GM19099 (cell line): ENCODE measurements at regions not wholly inside any gene's neighbourhood (a gene's known extent, or its start where the extent isn't known, plus 50 kb on each side); places are given as distances from the start of the nearest gene placed in this dataset.

Experiments
- POLR2A ChIP-seq: IDR thresholded peaks from 3 replicates; pipeline ENCODE4 v1.6.1; 2011; ENCODE audit warnings: low read depth; ENCODE audit not compliant: insufficient read length; ENCODE audit errors: extremely low read depth

- no peak for TF ChIP-seq POLR2A
Observed at GRCh38 chr4:13988353-13989305, 361.1 kb upstream of the BOD1L1 start.

- TF ChIP-seq POLR2A: no peak
Observed at GRCh38 chr4:13989501-13989900, 362.0 kb upstream of the BOD1L1 start.

GRCh38 chr4:13990596-13991589, 363.4 kb upstream of the BOD1L1 start:
- TF ChIP-seq POLR2A: no peak

- no peak for TF ChIP-seq POLR2A
Observed at GRCh38 chr4:13992041-13992440, 364.5 kb upstream of the BOD1L1 start.

GRCh38 chr4:13992975-13993520, 365.5 kb upstream of the BOD1L1 start:
- TF ChIP-seq POLR2A: no peak

DNA sequence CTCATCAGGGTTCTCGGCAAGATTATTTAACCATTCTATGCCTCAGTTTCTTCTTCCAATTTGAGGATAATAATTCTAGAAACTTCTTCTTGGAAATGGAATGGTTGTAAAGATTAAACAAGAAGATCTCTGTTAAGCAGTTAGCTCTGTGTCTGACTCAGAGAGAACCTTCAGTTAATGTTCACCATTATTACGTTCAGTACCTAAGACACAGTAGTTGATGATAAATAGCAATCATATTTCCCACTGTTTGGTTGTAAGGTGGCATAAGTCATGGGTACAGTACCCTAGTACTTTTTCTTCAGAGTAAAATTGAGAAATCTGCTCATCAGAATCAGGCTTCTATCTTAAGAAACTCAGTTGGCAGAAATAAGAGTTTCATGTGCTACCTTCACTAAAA, 366.5 kb upstream of the BOD1L1 start:
- TF ChIP-seq POLR2A: no peak

DNA sequence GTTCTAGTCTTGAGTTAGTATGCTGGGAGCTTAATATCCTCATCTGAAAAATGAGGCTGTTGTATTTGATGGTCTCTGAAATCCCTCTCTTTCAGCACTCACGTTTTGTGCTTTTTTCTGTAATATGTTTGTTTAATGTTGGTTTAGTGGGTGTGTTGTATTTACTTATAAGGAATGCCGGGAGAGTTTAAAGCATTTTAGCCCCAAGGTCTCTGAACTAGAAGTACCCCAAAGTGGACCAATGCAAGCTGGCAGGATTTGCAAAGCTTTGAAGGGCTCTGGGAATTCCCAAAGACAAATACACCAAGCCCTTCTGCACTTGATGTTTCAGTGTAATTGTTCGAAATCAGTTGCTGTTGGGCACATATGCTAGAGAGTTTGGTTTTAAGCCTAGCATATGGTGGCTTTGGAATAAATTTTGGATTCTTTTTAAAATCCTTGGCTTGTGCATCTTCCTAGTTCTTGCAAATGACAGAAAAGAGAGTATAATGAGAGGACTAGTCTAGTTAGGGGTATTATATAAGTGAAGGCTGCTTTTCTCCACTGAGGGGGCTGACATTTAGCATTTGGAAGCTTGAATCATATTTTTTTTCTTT, 371.4 kb upstream of the BOD1L1 start:
- TF ChIP-seq POLR2A: no peak

GRCh38 chr4:14000091-14000814, 372.7 kb upstream of the BOD1L1 start:
- no peak for TF ChIP-seq POLR2A

DNA sequence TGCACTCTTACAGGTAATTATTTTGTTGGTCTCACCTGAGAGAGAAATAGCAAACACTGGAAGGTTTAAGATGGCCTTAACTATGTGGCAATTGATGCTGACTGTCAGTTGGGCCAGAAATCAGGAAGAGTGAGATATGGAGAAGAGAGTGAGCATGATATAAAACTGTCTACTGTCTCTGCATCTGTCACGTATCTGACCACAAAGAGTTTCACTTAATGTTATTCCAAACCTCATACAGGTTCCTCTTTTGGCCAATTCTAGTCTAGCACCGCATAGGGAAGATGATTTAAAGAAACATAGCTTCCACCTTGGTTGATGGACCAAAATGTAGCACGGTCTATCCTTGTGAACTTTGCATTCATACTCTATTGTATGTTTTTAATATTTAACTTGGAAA, 381.0 kb upstream of the BOD1L1 start:
- no peak for TF ChIP-seq POLR2A

GRCh38 chr4:14018191-14018853, 390.8 kb upstream of the BOD1L1 start:
- no peak for TF ChIP-seq POLR2A

DNA sequence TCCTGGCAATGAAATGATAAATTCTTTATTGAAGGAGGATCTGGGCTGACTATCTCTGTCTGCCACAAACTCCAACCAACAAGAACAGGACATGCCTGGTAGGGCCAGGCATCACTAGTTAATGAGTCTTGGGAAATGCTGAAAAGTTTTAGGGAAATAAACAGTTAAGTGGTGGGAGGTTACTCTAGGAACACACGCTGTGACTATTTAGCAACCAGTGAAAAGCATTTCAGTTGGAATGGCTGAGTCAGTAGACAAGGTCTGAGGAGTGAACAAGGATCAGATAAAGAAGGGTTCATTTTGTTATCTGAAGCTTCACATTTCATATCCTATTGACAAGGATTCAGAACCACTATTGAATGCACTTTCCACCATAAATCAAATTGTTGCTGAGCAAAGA, 394.9 kb upstream of the BOD1L1 start:
- TF ChIP-seq POLR2A: no peak

- no peak for TF ChIP-seq POLR2A
Observed at GRCh38 chr4:14023036-14023435, 395.5 kb upstream of the BOD1L1 start.

DNA sequence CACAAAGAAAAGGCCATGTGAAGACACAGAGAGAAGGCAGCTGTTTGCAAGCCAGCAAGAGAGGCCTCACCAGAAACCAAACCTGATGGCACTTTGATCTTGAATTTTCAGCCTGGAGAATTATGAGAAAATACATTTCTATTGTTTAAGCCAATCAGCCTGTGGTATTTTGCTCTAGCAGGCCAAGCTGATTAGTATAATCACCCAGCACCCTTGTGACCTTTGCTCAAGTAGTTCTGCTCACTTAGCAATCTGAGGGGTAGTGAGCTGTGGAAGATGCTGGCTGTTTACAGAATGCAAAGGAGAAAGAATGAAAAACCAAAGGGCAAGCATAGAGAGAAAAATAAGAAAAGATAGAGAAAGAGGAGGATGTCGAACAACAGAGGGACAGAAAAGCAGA, 396.4 kb upstream of the BOD1L1 start:
- TF ChIP-seq POLR2A: no peak

DNA sequence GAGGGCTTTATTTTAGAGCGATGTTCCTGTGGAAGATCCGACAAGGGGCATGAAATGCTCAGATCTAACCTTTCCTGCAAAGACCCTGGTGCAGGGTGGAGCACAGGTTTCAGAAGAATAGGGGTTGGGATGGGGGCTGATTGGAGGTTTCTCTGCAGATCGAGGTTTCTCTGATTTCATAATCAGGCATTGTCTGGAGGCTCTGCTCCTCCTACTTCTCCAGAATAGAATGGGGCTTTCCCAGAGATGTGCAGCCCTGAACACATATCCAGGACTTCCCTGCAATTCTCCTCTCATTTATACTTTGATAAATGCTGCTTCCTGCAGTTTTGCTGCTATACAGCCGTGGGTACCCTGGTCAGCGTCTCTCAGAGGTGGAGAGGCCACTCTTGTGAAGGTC, 397.6 kb upstream of the BOD1L1 start:
- TF ChIP-seq POLR2A: no peak
